Mucosa of rectum (tissue), 2 donors: ENCODE measurements at regions not wholly inside any gene's neighbourhood (a gene's known extent, or its start where the extent isn't known, plus 50 kb on each side); places are given as distances from the start of the nearest gene placed in this dataset.
"Not testable (repeated sequence)": the region's sequence is repeated elsewhere in the genome, so short reads cannot be mapped to it uniquely, and the experiment has no call there.

Source experiments
- H3K27ac ChIP-seq, 2 donors: one replicate each; pipeline ENCODE4 v1.7.0; 2013; ENCODE audit warnings: inconsistent platforms in 2 of 2, low read depth in 2 of 2, low read length in 2 of 2
- H3K27me3 ChIP-seq, 2 donors: one replicate each; pipeline ENCODE4 v1.7.0; 2013; ENCODE audit warnings: low read length in 2 of 2; ENCODE audit not compliant: control insufficient read depth in 2 of 2, insufficient read depth in 2 of 2
- H3K36me3 ChIP-seq, 2 donors: one replicate each; pipeline ENCODE4 v1.7.0; 2013; ENCODE audit warnings: low read length in 2 of 2; ENCODE audit not compliant: control insufficient read depth in 2 of 2, insufficient read depth in 2 of 2
- H3K4me1 ChIP-seq, 2 donors: one replicate each; pipeline ENCODE4 v1.7.0; 2013; ENCODE audit warnings: low read length in 2 of 2, mild to moderate bottlenecking in 1 of 2; ENCODE audit not compliant: control insufficient read depth in 2 of 2, insufficient read depth in 2 of 2
- H3K4me3 ChIP-seq, 2 donors: one replicate each; pipeline ENCODE4 v1.7.0; 2013; ENCODE audit warnings: low read length in 2 of 2
- H3K9ac ChIP-seq, 2 donors: one replicate each; pipeline ENCODE4 v1.7.0; 2013; ENCODE audit warnings: low read length in 2 of 2, low read depth in 1 of 2, mild to moderate bottlenecking in 1 of 2
- H3K9me3 ChIP-seq, 2 donors: one replicate each; pipeline ENCODE4 v1.7.0; 2013; ENCODE audit warnings: low read length in 2 of 2; ENCODE audit not compliant: control insufficient read depth in 2 of 2
- donor health status: healthy.
- donor health status: Normal muscosa, but diverticular disease.

DNA sequence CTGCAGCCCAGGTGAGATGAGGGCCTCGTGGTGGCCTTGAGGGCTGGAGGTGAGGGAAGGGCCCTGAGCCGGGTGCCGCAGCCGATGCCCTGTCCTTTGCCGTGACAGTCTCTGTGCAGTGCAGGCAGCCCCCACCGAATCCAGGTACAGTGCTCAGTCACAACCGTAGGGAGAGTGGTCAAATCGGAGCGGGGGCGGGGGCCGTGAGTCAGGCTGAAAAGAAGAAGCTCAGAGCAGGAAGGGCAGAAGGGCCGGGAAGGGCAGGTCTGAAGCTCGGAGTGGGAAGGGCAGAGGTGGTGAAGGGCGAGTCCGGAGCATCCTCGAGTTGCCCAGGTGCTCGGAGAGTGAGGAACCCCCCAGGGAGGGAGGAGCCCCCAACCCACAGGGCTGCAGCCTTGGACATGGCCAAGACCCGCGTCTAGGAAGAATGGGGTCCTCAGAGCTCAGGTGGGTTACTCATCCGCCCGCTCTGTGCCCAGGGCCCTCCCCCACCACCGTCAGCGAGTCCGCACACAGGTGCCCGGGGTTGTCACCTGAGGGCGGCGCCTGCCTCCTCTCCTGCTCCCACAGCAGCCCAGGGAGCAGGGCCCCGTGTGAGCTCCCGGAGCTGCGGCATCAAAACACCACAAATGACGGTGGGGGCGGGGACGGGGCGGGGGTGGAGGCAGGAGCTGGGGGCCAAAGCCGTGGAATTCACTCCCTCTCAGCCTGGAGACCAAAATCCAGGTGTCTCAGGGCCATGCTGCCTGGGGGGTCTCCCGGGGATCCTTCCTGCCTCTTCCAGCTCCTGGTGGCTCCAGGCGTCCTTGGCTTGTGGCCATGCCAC lies 179.7 kb upstream of the ZNF469 start:
- not testable (repeated sequence) for H3K9me3 ChIP-seq, H3K27ac ChIP-seq, H3K4me1 ChIP-seq, H3K36me3 ChIP-seq, H3K27me3 ChIP-seq, H3K4me3 ChIP-seq, H3K9ac ChIP-seq

DNA sequence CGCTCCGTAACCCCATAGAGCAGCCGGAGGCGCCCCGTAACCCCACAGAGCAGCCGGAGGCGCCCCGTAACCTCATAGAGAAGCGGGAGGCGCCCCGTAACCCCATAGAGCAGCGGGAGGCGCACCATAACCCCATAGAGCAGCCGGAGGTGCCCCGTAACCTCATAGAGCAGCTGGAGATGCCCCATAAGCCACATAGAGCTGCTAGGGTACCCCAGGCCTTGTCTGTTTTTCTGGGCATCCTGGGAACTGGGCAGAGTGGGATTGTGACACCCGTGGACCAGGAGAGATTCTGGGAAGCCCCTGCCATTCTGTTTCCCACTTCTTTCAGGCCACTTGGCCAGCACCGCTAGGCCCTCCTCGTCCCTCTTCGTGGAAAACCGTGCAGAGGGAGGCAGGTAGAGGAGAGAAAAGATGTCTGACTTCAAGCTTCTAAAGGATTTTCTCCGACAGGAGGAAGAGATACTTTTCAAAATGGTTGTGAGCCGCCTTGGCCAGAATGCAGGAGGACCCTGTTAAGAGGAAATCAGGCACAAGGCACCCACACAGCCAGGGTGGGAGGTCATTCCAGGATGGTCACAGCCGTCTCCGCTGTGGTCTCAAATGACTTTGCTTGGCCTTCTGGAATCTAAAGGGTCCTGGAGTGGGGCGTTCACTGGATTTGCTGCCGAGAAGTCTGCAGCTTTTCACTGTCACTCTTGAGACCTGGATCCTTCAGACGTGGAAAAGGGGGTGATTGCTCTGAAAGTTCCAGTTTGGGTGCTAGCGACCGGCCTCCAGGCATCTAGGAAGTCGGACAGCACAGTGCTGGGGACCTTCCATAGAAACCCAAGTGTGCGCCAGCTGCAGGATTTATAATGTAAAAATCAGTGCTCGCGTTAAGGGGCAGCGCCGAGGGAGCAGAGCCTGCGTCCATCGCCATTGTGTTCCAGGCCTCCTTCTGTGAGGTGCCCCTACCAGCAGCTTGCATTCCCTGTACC lies 178.3 kb upstream of the ZNF469 start:
- H3K9ac ChIP-seq, H3K27ac ChIP-seq, H3K9me3 ChIP-seq, H3K27me3 ChIP-seq, H3K4me1 ChIP-seq, H3K4me3 ChIP-seq, H3K36me3 ChIP-seq: not testable (repeated sequence)

DNA sequence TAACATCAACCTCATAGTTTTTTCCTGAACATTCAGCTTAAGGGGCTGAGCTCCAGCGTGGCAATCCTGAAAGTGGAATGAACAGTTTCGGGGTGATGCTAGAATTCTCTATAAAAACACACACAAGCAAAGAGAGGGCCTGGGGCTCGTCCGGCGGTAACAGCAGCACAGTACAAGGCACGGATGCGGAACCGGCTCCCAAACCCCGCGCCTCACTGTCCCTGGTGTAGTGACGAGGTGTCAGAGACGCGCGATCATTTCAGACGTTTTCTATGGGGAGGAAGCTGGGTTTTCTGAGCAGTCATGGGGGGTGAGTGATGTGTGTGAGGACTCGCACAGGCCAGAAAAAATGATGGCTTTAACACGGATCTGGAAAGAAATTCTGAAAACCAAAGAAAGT lies 177.3 kb upstream of the ZNF469 start:
- H3K36me3 ChIP-seq, H3K27ac ChIP-seq, H3K9me3 ChIP-seq, H3K4me1 ChIP-seq, H3K27me3 ChIP-seq, H3K9ac ChIP-seq, H3K4me3 ChIP-seq: not testable (repeated sequence)

DNA sequence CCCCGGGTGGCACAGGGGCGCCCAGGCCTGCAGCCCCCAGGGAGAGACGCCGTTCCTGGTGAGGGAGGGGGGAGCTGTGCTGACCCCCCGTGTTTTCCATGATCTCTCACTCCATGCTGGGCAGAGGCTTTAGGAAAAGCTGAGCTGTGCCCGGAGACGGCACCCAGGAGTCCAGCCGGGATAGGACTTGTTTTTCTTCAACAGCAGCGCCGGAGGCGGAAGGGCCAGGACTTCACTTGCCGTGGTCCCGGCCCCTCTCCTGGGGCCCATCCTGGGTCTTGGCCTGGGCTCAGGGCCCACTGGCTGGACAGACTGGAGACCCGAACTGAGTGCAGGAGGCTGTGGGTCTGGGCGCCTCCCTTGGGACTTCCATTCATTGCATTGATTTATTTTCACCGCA lies 176.8 kb upstream of the ZNF469 start:
- H3K4me3 ChIP-seq, H3K27me3 ChIP-seq: not testable (repeated sequence)

GRCh38 chr16:88206516-88206915 lies 176.2 kb upstream of the ZNF469 start:
- H3K4me3 ChIP-seq, H3K9ac ChIP-seq, H3K36me3 ChIP-seq, H3K4me1 ChIP-seq, H3K27ac ChIP-seq, H3K9me3 ChIP-seq, H3K27me3 ChIP-seq: not testable (repeated sequence)

More for the DNA sequence above, 176.8 kb upstream of the ZNF469 start:
- not testable (repeated sequence) for H3K4me1 ChIP-seq, H3K9me3 ChIP-seq, H3K27ac ChIP-seq, H3K36me3 ChIP-seq, H3K9ac ChIP-seq

DNA sequence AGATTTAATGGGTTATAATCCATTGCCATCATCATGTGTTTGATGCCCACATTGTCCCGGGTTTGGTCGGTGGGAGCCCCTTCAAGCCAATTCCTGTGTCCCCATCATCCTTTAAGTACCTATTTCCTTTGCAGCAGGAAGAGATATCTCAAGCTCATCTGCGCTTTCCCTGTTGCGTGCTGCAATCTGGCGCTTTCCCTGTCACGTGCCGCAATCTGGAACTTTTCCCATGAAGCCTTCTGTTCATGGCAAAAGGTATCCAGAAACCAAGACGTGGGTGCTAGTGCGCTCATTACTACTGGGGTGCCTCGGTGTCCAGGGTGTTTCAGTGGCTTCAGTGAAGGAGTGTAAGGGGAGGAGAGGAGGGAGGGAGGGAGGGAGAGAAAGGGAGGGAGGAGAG lies 174.6 kb upstream of the ZNF469 start:
- Histone ChIP-seq H3K36me3 (no peaks in the 10 kb centered on the region), H3K4me1 (no peaks in the 10 kb centered on the region), H3K4me3 (no peak overlapping the region), H3K27me3 (no peaks in the 10 kb centered on the region), H3K27ac (no peak overlapping the region), H3K9ac (no peak overlapping the region), H3K9me3 (no peaks in the 10 kb centered on the region)

DNA sequence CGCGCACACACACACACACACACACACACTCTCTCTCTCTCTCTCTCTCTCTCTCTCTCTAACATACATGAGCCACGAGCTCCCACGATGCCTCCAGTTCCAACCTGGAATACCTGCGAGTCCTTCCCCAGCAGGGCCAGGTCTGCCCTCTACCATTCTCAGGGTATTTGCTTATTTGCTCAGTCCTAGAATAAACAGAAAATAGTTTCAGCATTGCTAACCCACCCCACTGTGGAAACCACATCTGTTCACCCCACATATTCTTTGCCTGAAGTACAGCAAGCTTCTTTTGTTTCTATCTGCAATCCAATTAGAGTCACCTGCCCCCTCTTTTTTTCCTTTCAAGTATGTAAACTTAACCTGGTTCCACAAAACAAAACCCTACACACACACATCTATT lies 174.0 kb upstream of the ZNF469 start:
- H3K9ac ChIP-seq, H3K4me1 ChIP-seq, H3K4me3 ChIP-seq, H3K27me3 ChIP-seq, H3K36me3 ChIP-seq, H3K9me3 ChIP-seq, H3K27ac ChIP-seq: not testable (repeated sequence)

- H3K4me3 ChIP-seq, H3K27ac ChIP-seq, H3K9ac ChIP-seq, H3K36me3 ChIP-seq, H3K27me3 ChIP-seq, H3K9me3 ChIP-seq, H3K4me1 ChIP-seq: not testable (repeated sequence)
Observed at GRCh38 chr16:88209579-88209978, 173.2 kb upstream of the ZNF469 start.

GRCh38 chr16:88213937-88214336 lies 168.8 kb upstream of the ZNF469 start:
- H3K27me3 ChIP-seq, result not testable (repeated sequence)

DNA sequence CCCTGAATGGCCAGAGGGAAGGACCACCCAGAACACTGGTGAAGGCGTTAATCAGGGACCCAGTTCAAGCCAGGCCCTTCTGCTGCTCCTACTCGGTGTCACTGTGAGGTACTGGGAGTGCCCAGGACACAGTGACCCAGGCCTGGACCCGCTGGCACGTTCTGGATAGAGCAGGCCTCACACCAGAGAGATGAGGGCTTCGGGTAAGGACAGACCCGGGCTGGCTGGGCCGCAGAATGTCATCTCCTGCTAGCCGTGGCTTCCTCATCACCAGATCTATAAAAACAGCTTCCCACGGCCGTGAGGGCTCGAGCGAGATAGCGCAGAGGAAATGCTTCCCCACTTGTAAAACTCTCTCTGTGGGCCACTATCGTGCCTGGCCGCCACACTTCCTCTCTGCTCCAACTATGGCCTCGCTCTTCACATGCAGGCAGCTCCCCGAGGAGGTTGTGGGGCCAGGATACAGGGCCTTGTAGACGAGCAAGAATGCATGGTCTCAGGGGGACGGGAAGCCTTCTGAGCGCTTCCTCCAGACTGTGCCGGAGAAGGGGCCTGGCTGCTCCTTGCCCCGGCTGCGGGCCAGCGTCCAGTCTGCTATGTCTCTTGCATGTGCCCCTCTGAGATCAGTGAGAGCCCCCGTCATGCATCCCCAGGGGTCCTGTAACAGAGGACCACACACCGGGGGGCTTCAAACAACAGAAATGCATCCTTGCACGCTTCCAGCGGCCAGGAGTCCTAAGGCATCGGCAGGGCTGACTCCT lies 161.6 kb upstream of the ZNF469 start:
- not testable (repeated sequence) for H3K4me1 ChIP-seq, H3K4me3 ChIP-seq, H3K27me3 ChIP-seq, H3K9ac ChIP-seq, H3K27ac ChIP-seq, H3K36me3 ChIP-seq, H3K9me3 ChIP-seq

More at GRCh38 chr16:88213937-88214336, 168.8 kb upstream of the ZNF469 start:
- not testable (repeated sequence) for H3K36me3 ChIP-seq, H3K9ac ChIP-seq, H3K27ac ChIP-seq, H3K9me3 ChIP-seq, H3K4me3 ChIP-seq, H3K4me1 ChIP-seq
